Mammary epithelial cell (primary cell): ENCODE measurements at regions not wholly inside any gene's neighbourhood (a gene's known extent, or its start where the extent isn't known, plus 50 kb on each side); places are given as distances from the start of the nearest gene placed in this dataset.

ENCODE experiments used
- EZH2 ChIP-seq: IDR thresholded peaks from 2 replicates; pipeline ENCODE4 v1.6.1; 2012; ENCODE audit warnings: low read length, inconsistent platforms, borderline replicate concordance
- TF ChIP-seq, protein P1 (sequence below), 2 donors: IDR thresholded peaks in 1 of 2; conservative IDR thresholded peaks in 1 of 2; 2 replicates each; pipeline ENCODE4 v1.5.1; 2011 to 2012; ENCODE audit warnings: inconsistent platforms in 2 of 2, low read length in 2 of 2, mild to moderate bottlenecking in 2 of 2, control low read depth in 1 of 2, low read depth in 1 of 2; ENCODE audit not compliant: insufficient read depth in 1 of 2; ENCODE audit errors: extremely low read depth in 1 of 2

DNA sequence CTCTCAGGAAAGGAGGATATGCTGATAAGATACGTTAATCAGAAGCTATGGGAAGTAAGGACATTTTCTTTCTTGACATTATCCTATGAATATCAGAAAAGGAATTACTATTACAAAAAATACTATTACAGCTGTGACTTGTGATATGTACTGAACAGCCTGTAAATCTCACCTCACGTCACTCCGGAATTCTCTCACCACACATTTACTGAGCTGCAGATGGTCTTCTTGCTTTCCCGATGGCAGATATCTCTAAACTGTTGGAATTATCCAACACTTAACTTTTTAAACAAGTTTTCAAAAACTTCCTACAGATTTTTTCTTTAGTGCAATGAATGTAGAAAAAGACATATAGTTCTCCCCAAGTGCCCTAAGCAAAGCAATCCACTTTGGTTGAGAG, 313.4 kb downstream of the GPR37 start:
- TF ChIP-seq, protein P1, sequence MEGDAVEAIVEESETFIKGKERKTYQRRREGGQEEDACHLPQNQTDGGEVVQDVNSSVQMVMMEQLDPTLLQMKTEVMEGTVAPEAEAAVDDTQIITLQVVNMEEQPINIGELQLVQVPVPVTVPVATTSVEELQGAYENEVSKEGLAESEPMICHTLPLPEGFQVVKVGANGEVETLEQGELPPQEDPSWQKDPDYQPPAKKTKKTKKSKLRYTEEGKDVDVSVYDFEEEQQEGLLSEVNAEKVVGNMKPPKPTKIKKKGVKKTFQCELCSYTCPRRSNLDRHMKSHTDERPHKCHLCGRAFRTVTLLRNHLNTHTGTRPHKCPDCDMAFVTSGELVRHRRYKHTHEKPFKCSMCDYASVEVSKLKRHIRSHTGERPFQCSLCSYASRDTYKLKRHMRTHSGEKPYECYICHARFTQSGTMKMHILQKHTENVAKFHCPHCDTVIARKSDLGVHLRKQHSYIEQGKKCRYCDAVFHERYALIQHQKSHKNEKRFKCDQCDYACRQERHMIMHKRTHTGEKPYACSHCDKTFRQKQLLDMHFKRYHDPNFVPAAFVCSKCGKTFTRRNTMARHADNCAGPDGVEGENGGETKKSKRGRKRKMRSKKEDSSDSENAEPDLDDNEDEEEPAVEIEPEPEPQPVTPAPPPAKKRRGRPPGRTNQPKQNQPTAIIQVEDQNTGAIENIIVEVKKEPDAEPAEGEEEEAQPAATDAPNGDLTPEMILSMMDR (conservative IDR thresholded peaks at IDR 0.05 in 1 of 2, IDR thresholded peaks at IDR 0.05 in 1 of 2; ENCODE audit: extremely low read depth in 1 of 2, insufficient read depth in 1 of 2, low read depth in 1 of 2, low read length in 2 of 2): no peak
- no peak for TF ChIP-seq EZH2
